A673 (cell line): ENCODE measurements at regions not wholly inside any gene's neighbourhood (a gene's known extent, or its start where the extent isn't known, plus 50 kb on each side); places are given as distances from the start of the nearest gene placed in this dataset.

Experiments used
- BruUV-seq: library from RNA; stranded (reverse); fragments of 400-500 nt; replicated peaks from 2 replicates; lab custom pipeline; 2021; lab: Mats Ljungman, UMichigan
- CTCF ChIA-PET: fragments of 300-600 bp; sonication (Branson Sonifier 250); formaldehyde crosslinking; loops from one replicate; lab custom pipeline; 2022; ENCODE audit warnings: antibody characterized with exemption; lab: Charles Lee
- POLR2A ChIA-PET: fragments of 300-600 bp; sonication (Branson Sonifier 250); formaldehyde crosslinking; loops from one replicate; lab custom pipeline; 2022; ENCODE audit warnings: antibody characterized with exemption; ENCODE audit not compliant: low non-redundant PET; lab: Charles Lee
- DNase-seq: peaks from one replicate; pipeline ENCODE4 v3.0.0-alpha.2; 2015; ENCODE audit warnings: low spot score
- H3K27ac ChIP-seq: fragments of 200-600 bp; sonication (generic); 2 replicates; pipeline ENCODE4 v1.5.1; 2016; ENCODE audit warnings: mixed run types, low read depth, mild to moderate bottlenecking, mixed read lengths, antibody characterized with exemption, low read length; ENCODE audit not compliant: poor library complexity, severe bottlenecking
- H3K27me3 ChIP-seq: fragments of 200-600 bp; sonication (generic); replicated peaks from 2 replicates; pipeline ENCODE4 v1.6.1; 2017; ENCODE audit warnings: mixed run types, low read depth, mild to moderate bottlenecking, mixed read lengths, antibody characterized with exemption, low read length; ENCODE audit not compliant: insufficient read depth, poor library complexity
- H3K36me3 ChIP-seq: fragments of 200-600 bp; sonication (generic); 2 replicates; pipeline ENCODE4 v1.6.1; 2016; ENCODE audit warnings: mixed run types, mild to moderate bottlenecking, mixed read lengths, antibody characterized with exemption, low read length; ENCODE audit not compliant: insufficient read depth, poor library complexity, severe bottlenecking
- H3K4me1 ChIP-seq: fragments of 200-600 bp; sonication (generic); 2 replicates; pipeline ENCODE4 v1.6.1; 2017; ENCODE audit warnings: mixed run types, mild to moderate bottlenecking, mixed read lengths, antibody characterized with exemption, low read length; ENCODE audit not compliant: insufficient read depth, poor library complexity, severe bottlenecking
- H3K4me3 ChIP-seq: fragments of 200-600 bp; sonication (generic); 2 replicates; pipeline ENCODE4 v1.5.1; 2016; ENCODE audit warnings: low read depth, mixed run types, mild to moderate bottlenecking, mixed read lengths, low read length; ENCODE audit not compliant: poor library complexity, severe bottlenecking
- H3K9me3 ChIP-seq: fragments of 200-600 bp; sonication (generic); 2 replicates; pipeline ENCODE4 v1.6.1; 2016; ENCODE audit warnings: mixed run types, low read depth, mild to moderate bottlenecking, mixed read lengths, antibody characterized with exemption, low read length; ENCODE audit not compliant: poor library complexity, severe bottlenecking
- CTCF ChIP-seq: fragments of 300-800, 200-600 bp; sonication (generic); conservative IDR thresholded peaks from 2 replicates; pipeline ENCODE4 v1.5.1; 2017; ENCODE audit warnings: low read depth, mild to moderate bottlenecking, antibody characterized with exemption, low read length, moderate library complexity, mixed read lengths
- EZH2 ChIP-seq: fragments of 200-600 bp; sonication (generic); IDR thresholded peaks from 2 replicates; pipeline ENCODE4 v1.6.1; 2017; ENCODE audit warnings: borderline replicate concordance, low read depth, mild to moderate bottlenecking, mixed read lengths, antibody characterized with exemption, low read length; ENCODE audit not compliant: poor library complexity, severe bottlenecking
- intact Hi-C: fragments of 100-400 bp; cut with micrococcal nuclease; formaldehyde crosslinking; loops from one replicate; pipeline ENCODE4 v1.10.0; 2022; ENCODE audit not compliant: unreplicated experiment

DNA sequence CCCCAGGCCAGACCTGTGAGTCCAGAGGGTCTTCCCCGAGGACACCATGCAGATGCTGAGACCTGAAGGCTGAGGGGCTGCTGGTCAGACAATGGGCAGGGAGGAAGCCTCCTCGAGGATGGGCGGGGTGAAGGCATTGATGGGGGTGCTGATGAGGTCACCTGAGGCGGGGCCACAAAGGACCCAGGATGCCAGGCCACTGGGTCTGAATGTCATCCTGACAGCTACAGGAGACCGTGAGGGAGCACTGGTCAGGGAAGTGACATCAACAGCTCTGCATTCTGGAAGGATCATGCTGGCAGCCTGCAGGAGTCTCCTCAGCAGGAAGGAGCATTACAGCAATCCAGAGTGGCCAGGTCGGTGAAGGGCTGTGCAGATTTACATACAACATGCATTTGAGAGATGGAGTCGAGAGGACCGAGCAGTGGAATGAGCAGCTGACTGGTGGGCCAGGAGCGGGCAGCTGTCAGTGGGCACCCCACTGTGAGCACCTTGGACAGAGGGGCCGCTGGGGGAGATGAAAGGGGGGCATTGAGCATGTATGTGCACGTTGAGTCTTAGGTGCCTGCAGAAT lies 77.7 kb upstream of the ADAMTS2 start:
- H3K9me3 ChIP-seq, result no peaks in the 10 kb centered on the region
- no peaks in the 10 kb centered on the region for H3K27me3 ChIP-seq
- no peaks in the 10 kb centered on the region for H3K36me3 ChIP-seq
- no peak overlapping the region for H3K4me3 ChIP-seq
- no peak for DNase-seq
- no TSS peak for BruUV-seq
- ChIA-PET CTCF (no interaction called here), POLR2A (no interaction called here)
- TF ChIP-seq EZH2 (no peak), CTCF (no peak)
- H3K27ac ChIP-seq, result no peak overlapping the region
- intact Hi-C loops, result no loop called here
- peaks cover 16% of the 10 kb centered on the region for H3K4me1 ChIP-seq

DNA sequence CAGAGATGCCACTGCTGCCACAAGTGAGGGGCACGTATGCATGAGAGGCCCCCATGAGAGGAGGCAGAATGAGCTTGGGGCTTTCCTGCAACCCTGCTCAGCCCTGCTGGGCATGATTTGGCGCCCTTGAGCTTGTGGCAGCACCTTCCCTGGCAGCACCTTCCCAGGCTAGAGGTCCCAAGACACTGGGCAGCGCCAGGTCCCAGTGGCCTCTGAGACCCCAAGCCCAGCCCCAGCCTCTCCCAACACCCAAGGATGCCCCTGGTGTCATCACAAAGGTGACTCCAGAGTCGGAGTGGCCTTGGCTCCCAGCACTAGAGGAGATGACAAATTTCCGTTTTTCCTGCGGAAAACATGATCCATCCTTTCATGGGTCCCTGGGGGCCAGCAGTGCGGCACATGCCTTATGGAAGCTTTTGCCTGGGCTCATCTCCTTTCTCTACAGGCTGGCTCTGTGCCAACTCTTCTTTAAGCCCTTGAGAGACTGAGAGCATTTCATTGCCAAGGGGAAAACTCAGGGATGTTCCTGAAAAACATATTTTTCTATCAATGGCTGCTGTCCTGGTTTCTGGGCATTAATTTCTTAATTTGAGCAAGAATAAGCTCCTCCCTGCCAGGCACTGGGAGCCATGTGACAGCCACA lies 77.1 kb upstream of the ADAMTS2 start:
- H3K4me1 ChIP-seq, result peaks cover 19% of the 10 kb centered on the region
- TF ChIP-seq EZH2 (no peak), CTCF (no peak)
- no TSS peak for BruUV-seq
- no peaks in the 10 kb centered on the region for H3K27me3 ChIP-seq
- H3K9me3 ChIP-seq, result no peaks in the 10 kb centered on the region
- ChIA-PET CTCF (no interaction called here), POLR2A (no interaction called here)
- peak; percentile 83 for DNase-seq
- H3K36me3 ChIP-seq, result no peaks in the 10 kb centered on the region
- no peak overlapping the region for H3K4me3 ChIP-seq
- intact Hi-C loops, result no loop called here
- H3K27ac ChIP-seq, result no peak overlapping the region

- no peak for DNase-seq
- ChIA-PET CTCF (no interaction called here), POLR2A (no interaction called here)
- H3K4me3 ChIP-seq, result no peak overlapping the region
- BruUV-seq, result no TSS peak
- H3K9me3 ChIP-seq, result no peaks in the 10 kb centered on the region
- no peaks in the 10 kb centered on the region for H3K36me3 ChIP-seq
- peaks cover 29% of the 10 kb centered on the region for H3K4me1 ChIP-seq
- TF ChIP-seq CTCF, result no peak
- no peak for TF ChIP-seq EZH2
- no peak overlapping the region for H3K27ac ChIP-seq
- H3K27me3 ChIP-seq, result no peaks in the 10 kb centered on the region
- intact Hi-C loops, result no loop called here
Observed at GRCh38 chr5:179421144-179421901, 76.1 kb upstream of the ADAMTS2 start.
